ENCODE measurements at regions not wholly inside any gene's neighbourhood (a gene's known extent, or its start where the extent isn't known, plus 50 kb on each side); places are given as distances from the start of the nearest gene placed in this dataset.

- Mint-ChIP-seq H3K27me3 (peaks cover 30% of the 10 kb centered on the region), H3K9me3 (no peaks in the 10 kb centered on the region), H3K27ac (no peak overlapping the region), H3K4me3 (no peak overlapping the region), H3K36me3 (ENCODE audit: low read depth) (no peaks in the 10 kb centered on the region), H3K4me1 (ENCODE audit: low read depth) (no peaks in the 10 kb centered on the region)
- DNase-seq, result no peak
- no peak for TF ChIP-seq CTCF (IDR thresholded peaks at IDR 0.05)
- ChIA-PET POLR2A (no interaction called here), CTCF (no interaction called here)
- ATAC-seq, result no peak
- intact Hi-C loops (cut with micrococcal nuclease), result no loop called here
Observed at GRCh38 chr15:95326431-95327182, 1003.9 kb upstream of the NR2F2 start.

GRCh38 chr15:95327183-95327525 is 1003.3 kb upstream of the NR2F2 start:
- Mint-ChIP-seq H3K36me3 (ENCODE audit: low read depth) (no peaks in the 10 kb centered on the region), H3K27ac (no peak overlapping the region), H3K4me1 (ENCODE audit: low read depth) (no peaks in the 10 kb centered on the region), H3K27me3 (peaks cover 29% of the 10 kb centered on the region), H3K9me3 (no peaks in the 10 kb centered on the region), H3K4me3 (no peak overlapping the region)
- DNase-seq (no peak), ATAC-seq (no peak)
- CTCF ChIA-PET, result no interaction called here
- intact Hi-C loops (cut with micrococcal nuclease), result no loop called here
- POLR2A ChIA-PET, result no interaction called here
- TF ChIP-seq CTCF (IDR thresholded peaks at IDR 0.05), result no peak

- ATAC-seq (no peak), DNase-seq (no peak)
- POLR2A ChIA-PET, result no interaction called here
- Mint-ChIP-seq H3K4me3 (no peak overlapping the region), H3K27me3 (peaks cover 30% of the 10 kb centered on the region), H3K36me3 (ENCODE audit: low read depth) (no peaks in the 10 kb centered on the region), H3K4me1 (ENCODE audit: low read depth) (no peaks in the 10 kb centered on the region), H3K9me3 (no peaks in the 10 kb centered on the region), H3K27ac (no peak overlapping the region)
- TF ChIP-seq CTCF (IDR thresholded peaks at IDR 0.05), result no peak
- CTCF ChIA-PET, result no interaction called here
- intact Hi-C loops (cut with micrococcal nuclease), result no loop called here
Observed at GRCh38 chr15:95327661-95328060, 1002.8 kb upstream of the NR2F2 start.

GRCh38 chr15:95328559-95328958 is 1001.9 kb upstream of the NR2F2 start:
- Mint-ChIP-seq H3K4me1 (ENCODE audit: low read depth) (no peaks in the 10 kb centered on the region), H3K27ac (no peak overlapping the region), H3K4me3 (no peak overlapping the region), H3K36me3 (ENCODE audit: low read depth) (no peaks in the 10 kb centered on the region), H3K9me3 (no peaks in the 10 kb centered on the region), H3K27me3 (peaks cover 27% of the 10 kb centered on the region)
- ATAC-seq (no peak), DNase-seq (no peak)
- no peak for TF ChIP-seq CTCF (IDR thresholded peaks at IDR 0.05)
- CTCF ChIA-PET, result no interaction called here
- POLR2A ChIA-PET, result no interaction called here
- intact Hi-C loops (cut with micrococcal nuclease), result no loop called here

- TF ChIP-seq CTCF (IDR thresholded peaks at IDR 0.05), result no peak
- Mint-ChIP-seq H3K9me3 (no peaks in the 10 kb centered on the region), H3K27ac (no peak overlapping the region), H3K36me3 (ENCODE audit: low read depth) (no peaks in the 10 kb centered on the region), H3K4me3 (no peak overlapping the region), H3K27me3 (peaks cover 27% of the 10 kb centered on the region), H3K4me1 (ENCODE audit: low read depth) (no peaks in the 10 kb centered on the region)
- CTCF ChIA-PET, result no interaction called here
- intact Hi-C loops (cut with micrococcal nuclease), result no loop called here
- ATAC-seq (no peak), DNase-seq (no peak)
- POLR2A ChIA-PET, result no interaction called here
Observed at GRCh38 chr15:95329362-95329761, 1001.1 kb upstream of the NR2F2 start.

Data from activated CD8-positive, alpha-beta T cell treated with anti-CD3 and anti-CD28 coated beads for 36 hours (primary cell).